OCI-LY1 (cell line): ENCODE measurements at regions not wholly inside any gene's neighbourhood (a gene's known extent, or its start where the extent isn't known, plus 50 kb on each side); places are given as distances from the start of the nearest gene placed in this dataset.

Experiments
- EZH2 ChIP-seq: fragments of 200-600 bp; sonication (generic), shearing (Covaris generic); IDR thresholded peaks from 2 replicates; pipeline ENCODE4 v1.8.0; 2017; ENCODE audit warnings: borderline replicate concordance, mixed run types, mild to moderate bottlenecking, antibody characterized with exemption, low read length, moderate library complexity, mixed read lengths
- TF ChIP-seq, protein P1 (sequence below): fragments of 200-600 bp; sonication (generic), shearing (Covaris generic); IDR thresholded peaks from 2 replicates; pipeline ENCODE4 v1.5.1; 2017; ENCODE audit warnings: mild to moderate bottlenecking, antibody characterized with exemption, low read length, moderate library complexity, mixed read lengths

DNA sequence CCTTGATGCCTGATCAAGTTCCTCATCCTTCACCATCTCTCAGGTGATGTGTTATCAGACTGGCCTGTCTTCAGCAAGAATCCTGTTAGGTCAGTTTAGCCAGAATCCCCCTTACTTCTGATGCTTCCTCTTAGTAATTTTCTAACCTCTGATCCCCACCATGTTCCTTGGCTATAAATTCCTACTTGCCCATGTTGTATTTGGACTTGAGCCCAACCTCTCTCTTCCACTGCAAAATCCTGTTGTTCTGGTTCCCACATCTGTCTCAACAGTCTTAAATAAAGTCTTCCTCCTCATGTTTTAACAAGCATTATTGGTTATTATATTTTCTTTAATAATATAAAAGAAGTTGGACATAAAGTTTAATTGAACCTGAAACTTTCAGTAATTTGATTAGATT, 987.8 kb upstream of the USP15 start:
- TF ChIP-seq, protein P1, sequence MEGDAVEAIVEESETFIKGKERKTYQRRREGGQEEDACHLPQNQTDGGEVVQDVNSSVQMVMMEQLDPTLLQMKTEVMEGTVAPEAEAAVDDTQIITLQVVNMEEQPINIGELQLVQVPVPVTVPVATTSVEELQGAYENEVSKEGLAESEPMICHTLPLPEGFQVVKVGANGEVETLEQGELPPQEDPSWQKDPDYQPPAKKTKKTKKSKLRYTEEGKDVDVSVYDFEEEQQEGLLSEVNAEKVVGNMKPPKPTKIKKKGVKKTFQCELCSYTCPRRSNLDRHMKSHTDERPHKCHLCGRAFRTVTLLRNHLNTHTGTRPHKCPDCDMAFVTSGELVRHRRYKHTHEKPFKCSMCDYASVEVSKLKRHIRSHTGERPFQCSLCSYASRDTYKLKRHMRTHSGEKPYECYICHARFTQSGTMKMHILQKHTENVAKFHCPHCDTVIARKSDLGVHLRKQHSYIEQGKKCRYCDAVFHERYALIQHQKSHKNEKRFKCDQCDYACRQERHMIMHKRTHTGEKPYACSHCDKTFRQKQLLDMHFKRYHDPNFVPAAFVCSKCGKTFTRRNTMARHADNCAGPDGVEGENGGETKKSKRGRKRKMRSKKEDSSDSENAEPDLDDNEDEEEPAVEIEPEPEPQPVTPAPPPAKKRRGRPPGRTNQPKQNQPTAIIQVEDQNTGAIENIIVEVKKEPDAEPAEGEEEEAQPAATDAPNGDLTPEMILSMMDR: no peak
- TF ChIP-seq EZH2: no peak
